Sigmoid colon (tissue), 4 donors: ENCODE measurements at regions not wholly inside any gene's neighbourhood (a gene's known extent, or its start where the extent isn't known, plus 50 kb on each side); places are given as distances from the start of the nearest gene placed in this dataset.

Experiments
- CTCF ChIP-seq, 4 experiments: fragments of 450-650 bp in 3 of 4; fragments of 200-600 bp in 1 of 4; IDR thresholded peaks; one replicate each; pipeline ENCODE4 v1.5.1; 2016 to 2019; ENCODE audit warnings: antibody characterized with exemption in 4 of 4, mild to moderate bottlenecking in 3 of 4, moderate library complexity in 2 of 4
- EP300 ChIP-seq, 4 donors: sonication (generic); formaldehyde crosslinking; IDR thresholded peaks; one replicate each; pipeline ENCODE4 v1.6.1; 2017; ENCODE audit warnings: antibody characterized with exemption in 4 of 4
- POLR2AphosphoS5 ChIP-seq, 4 donors: sonication (generic); formaldehyde crosslinking; IDR thresholded peaks; one replicate each; pipeline ENCODE4 v1.6.1; 2017; ENCODE audit warnings: antibody characterized with exemption in 4 of 4

GRCh38 chr12:75568393-75568792, 57.0 kb upstream of the KRR1 start:
- TF ChIP-seq POLR2AphosphoS5 (IDR thresholded peaks at IDR 0.05) = no peak
- TF ChIP-seq CTCF (IDR thresholded peaks at IDR 0.05) = no peak
- no peak for TF ChIP-seq EP300 (IDR thresholded peaks at IDR 0.05)
